ENCODE measurements at regions not wholly inside any gene's neighbourhood (a gene's known extent, or its start where the extent isn't known, plus 50 kb on each side); places are given as distances from the start of the nearest gene placed in this dataset.

DNA sequence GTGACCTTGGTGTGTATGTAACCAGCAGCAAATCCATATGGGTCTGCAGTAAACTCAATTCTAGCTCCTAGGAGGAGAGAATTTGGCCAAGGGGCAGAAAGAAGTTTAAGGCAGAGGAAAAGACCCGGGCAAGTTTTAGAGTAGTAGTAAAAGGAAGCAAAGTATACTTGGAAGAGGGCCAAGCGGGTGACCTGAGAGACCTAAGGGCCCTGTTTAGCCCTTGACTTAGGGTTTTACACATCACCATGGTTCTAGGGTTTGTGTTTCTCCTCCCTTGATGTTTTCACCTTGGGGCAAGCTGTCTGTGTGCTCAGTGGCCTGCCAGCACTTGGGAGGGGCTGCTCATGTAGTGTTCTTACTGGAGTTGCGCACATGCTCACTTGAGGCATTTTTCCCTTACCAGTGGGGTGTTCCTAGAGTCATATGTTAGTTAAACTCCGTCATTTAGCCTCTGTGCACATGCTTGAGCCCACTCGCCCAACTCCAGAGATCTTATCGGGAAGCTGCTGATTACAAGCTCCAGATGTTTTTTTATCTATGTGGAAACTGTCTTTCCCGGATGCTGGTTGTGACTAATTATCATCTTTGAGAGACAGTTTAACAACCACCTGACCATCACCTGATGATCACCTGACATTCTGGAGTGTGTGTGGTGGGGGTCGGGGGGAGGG, 137.6 kb upstream of the PRSS1 start:
- no peak overlapping the region for H3K4me3 Mint-ChIP-seq
- no peak overlapping the region for H3K27ac ChIP-seq (ENCODE audit: low read depth)
- H3K4me1 ChIP-seq (ENCODE audit: insufficient read depth): no peaks in the 10 kb centered on the region; the same call in 1 of the 2 replicates
- no peak overlapping the region for H2AFZ ChIP-seq
- no peak overlapping the region for H3K4me2 ChIP-seq
- no peaks in the 10 kb centered on the region for H3K9me2 ChIP-seq (ENCODE audit: insufficient read depth)
- no peaks in the 10 kb centered on the region for H4K20me1 ChIP-seq (replicated peaks; ENCODE audit: insufficient read depth)
- TF ChIP-seq NANOG (IDR thresholded peaks at IDR 0.05; ENCODE audit: borderline replicate concordance) (no peak), EZH2phosphoT487 (IDR thresholded peaks at IDR 0.05; ENCODE audit: unreplicated experiment) (no peak), EZH2 (IDR thresholded peaks at IDR 0.05; ENCODE audit: low read depth, unreplicated experiment) (no peak), POLR2AphosphoS5 (IDR thresholded peaks at IDR 0.05; ENCODE audit: low read depth) (no peak), STAT1 (IDR thresholded peaks at IDR 0.05; ENCODE audit: unreplicated experiment) (no peak), ZNF331 (CRISPR knock-in tag; IDR thresholded peaks at IDR 0.05; ENCODE audit: low read depth) (no peak), ZNF114 (CRISPR knock-in tag; IDR thresholded peaks at IDR 0.05) (no peak)
- TF ChIP-seq, protein P1, sequence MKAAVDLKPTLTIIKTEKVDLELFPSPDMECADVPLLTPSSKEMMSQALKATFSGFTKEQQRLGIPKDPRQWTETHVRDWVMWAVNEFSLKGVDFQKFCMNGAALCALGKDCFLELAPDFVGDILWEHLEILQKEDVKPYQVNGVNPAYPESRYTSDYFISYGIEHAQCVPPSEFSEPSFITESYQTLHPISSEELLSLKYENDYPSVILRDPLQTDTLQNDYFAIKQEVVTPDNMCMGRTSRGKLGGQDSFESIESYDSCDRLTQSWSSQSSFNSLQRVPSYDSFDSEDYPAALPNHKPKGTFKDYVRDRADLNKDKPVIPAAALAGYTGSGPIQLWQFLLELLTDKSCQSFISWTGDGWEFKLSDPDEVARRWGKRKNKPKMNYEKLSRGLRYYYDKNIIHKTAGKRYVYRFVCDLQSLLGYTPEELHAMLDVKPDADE (IDR thresholded peaks at IDR 0.05): no peak
- TF ChIP-seq, protein P2, sequence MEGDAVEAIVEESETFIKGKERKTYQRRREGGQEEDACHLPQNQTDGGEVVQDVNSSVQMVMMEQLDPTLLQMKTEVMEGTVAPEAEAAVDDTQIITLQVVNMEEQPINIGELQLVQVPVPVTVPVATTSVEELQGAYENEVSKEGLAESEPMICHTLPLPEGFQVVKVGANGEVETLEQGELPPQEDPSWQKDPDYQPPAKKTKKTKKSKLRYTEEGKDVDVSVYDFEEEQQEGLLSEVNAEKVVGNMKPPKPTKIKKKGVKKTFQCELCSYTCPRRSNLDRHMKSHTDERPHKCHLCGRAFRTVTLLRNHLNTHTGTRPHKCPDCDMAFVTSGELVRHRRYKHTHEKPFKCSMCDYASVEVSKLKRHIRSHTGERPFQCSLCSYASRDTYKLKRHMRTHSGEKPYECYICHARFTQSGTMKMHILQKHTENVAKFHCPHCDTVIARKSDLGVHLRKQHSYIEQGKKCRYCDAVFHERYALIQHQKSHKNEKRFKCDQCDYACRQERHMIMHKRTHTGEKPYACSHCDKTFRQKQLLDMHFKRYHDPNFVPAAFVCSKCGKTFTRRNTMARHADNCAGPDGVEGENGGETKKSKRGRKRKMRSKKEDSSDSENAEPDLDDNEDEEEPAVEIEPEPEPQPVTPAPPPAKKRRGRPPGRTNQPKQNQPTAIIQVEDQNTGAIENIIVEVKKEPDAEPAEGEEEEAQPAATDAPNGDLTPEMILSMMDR (conservative IDR thresholded peaks at IDR 0.05; ENCODE audit: low read depth in 2 of 2): no peak
- no peaks in the 10 kb centered on the region for H3K27me3 ChIP-seq (ENCODE audit: insufficient read depth)
- H3K36me3 Mint-ChIP-seq (ENCODE audit: low read depth): no peaks in the 10 kb centered on the region
- DNase-seq (ENCODE audit: low spot score): no peak
- H3K27ac Mint-ChIP-seq: no peak overlapping the region
- peaks cover 6% of the 10 kb centered on the region; the same call in 2 of the 3 replicates for H3K4me1 Mint-ChIP-seq
- ATAC-seq: no peak
- no peaks in the 10 kb centered on the region for H3K36me3 ChIP-seq (ENCODE audit: insufficient read depth)
- H3F3A ChIP-seq (replicated peaks; ENCODE audit: low read depth): no peaks in the 10 kb centered on the region
- H3K79me2 ChIP-seq (replicated peaks; ENCODE audit: insufficient read depth): no peaks in the 10 kb centered on the region
- no peaks in the 10 kb centered on the region for H3K27me3 Mint-ChIP-seq (ENCODE audit: insufficient read depth, low read depth, poor library complexity)
- H3K9me3 Mint-ChIP-seq: no peaks in the 10 kb centered on the region
- H3K4me3 ChIP-seq: no peak overlapping the region

GRCh38 chr7:142608630-142609428, 140.4 kb upstream of the PRSS1 start:
- H3K27ac Mint-ChIP-seq: no peak overlapping the region
- no peak overlapping the region for H3K4me3 Mint-ChIP-seq
- no peak for TF ChIP-seq ZNF331 (CRISPR knock-in tag; IDR thresholded peaks at IDR 0.05; ENCODE audit: low read depth)
- TF ChIP-seq ZNF114 (CRISPR knock-in tag; IDR thresholded peaks at IDR 0.05): no peak
- no peak for TF ChIP-seq POLR2AphosphoS5 (IDR thresholded peaks at IDR 0.05; ENCODE audit: low read depth)
- TF ChIP-seq STAT1 (IDR thresholded peaks at IDR 0.05; ENCODE audit: unreplicated experiment): no peak
- no peak for TF ChIP-seq EZH2 (IDR thresholded peaks at IDR 0.05; ENCODE audit: low read depth, unreplicated experiment)
- no peak for TF ChIP-seq NANOG (IDR thresholded peaks at IDR 0.05; ENCODE audit: borderline replicate concordance)
- TF ChIP-seq, protein P3, sequence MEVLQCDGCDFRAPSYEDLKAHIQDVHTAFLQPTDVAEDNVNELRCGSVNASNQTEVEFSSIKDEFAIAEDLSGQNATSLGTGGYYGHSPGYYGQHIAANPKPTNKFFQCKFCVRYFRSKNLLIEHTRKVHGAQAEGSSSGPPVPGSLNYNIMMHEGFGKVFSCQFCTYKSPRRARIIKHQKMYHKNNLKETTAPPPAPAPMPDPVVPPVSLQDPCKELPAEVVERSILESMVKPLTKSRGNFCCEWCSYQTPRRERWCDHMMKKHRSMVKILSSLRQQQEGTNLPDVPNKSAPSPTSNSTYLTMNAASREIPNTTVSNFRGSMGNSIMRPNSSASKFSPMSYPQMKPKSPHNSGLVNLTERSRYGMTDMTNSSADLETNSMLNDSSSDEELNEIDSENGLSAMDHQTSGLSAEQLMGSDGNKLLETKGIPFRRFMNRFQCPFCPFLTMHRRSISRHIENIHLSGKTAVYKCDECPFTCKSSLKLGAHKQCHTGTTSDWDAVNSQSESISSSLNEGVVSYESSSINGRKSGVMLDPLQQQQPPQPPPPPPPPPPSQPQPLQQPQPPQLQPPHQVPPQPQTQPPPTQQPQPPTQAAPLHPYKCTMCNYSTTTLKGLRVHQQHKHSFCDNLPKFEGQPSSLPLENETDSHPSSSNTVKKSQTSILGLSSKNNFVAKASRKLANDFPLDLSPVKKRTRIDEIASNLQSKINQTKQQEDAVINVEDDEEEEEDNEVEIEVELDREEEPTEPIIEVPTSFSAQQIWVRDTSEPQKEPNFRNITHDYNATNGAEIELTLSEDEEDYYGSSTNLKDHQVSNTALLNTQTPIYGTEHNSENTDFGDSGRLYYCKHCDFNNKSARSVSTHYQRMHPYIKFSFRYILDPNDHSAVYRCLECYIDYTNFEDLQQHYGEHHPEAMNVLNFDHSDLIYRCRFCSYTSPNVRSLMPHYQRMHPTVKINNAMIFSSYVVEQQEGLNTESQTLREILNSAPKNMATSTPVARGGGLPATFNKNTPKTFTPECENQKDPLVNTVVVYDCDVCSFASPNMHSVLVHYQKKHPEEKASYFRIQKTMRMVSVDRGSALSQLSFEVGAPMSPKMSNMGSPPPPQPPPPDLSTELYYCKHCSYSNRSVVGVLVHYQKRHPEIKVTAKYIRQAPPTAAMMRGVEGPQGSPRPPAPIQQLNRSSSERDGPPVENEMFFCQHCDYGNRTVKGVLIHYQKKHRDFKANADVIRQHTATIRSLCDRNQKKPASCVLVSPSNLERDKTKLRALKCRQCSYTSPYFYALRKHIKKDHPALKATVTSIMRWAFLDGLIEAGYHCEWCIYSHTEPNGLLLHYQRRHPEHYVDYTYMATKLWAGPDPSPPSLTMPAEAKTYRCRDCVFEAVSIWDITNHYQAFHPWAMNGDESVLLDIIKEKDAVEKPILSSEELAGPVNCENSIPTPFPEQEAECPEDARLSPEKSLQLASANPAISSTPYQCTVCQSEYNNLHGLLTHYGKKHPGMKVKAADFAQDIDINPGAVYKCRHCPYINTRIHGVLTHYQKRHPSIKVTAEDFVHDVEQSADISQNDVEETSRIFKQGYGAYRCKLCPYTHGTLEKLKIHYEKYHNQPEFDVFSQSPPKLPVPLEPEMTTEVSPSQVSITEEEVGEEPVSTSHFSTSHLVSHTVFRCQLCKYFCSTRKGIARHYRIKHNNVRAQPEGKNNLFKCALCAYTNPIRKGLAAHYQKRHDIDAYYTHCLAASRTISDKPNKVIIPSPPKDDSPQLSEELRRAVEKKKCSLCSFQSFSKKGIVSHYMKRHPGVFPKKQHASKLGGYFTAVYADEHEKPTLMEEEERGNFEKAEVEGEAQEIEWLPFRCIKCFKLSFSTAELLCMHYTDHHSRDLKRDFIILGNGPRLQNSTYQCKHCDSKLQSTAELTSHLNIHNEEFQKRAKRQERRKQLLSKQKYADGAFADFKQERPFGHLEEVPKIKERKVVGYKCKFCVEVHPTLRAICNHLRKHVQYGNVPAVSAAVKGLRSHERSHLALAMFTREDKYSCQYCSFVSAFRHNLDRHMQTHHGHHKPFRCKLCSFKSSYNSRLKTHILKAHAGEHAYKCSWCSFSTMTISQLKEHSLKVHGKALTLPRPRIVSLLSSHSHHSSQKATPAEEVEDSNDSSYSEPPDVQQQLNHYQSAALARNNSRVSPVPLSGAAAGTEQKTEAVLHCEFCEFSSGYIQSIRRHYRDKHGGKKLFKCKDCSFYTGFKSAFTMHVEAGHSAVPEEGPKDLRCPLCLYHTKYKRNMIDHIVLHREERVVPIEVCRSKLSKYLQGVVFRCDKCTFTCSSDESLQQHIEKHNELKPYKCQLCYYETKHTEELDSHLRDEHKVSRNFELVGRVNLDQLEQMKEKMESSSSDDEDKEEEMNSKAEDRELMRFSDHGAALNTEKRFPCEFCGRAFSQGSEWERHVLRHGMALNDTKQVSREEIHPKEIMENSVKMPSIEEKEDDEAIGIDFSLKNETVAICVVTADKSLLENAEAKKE (CRISPR knock-in tag; IDR thresholded peaks at IDR 0.05): no peak
- no peak for TF ChIP-seq EZH2phosphoT487 (IDR thresholded peaks at IDR 0.05; ENCODE audit: unreplicated experiment)

More at GRCh38 chr7:142608630-142609428, 140.4 kb upstream of the PRSS1 start:
- ATAC-seq (no peak), DNase-seq (ENCODE audit: low spot score) (no peak)
- no peak overlapping the region for H3K27ac ChIP-seq (ENCODE audit: low read depth)
- H3F3A ChIP-seq (replicated peaks; ENCODE audit: low read depth): no peaks in the 10 kb centered on the region
- Mint-ChIP-seq H3K9me3 (no peaks in the 10 kb centered on the region), H3K36me3 (ENCODE audit: low read depth) (no peaks in the 10 kb centered on the region), H3K27me3 (ENCODE audit: insufficient read depth, low read depth, poor library complexity) (no peaks in the 10 kb centered on the region), H3K4me1 (peaks cover 6% of the 10 kb centered on the region; the same call in 2 of the 3 replicates)
- no peaks in the 10 kb centered on the region for H3K36me3 ChIP-seq (ENCODE audit: insufficient read depth)
- H3K4me1 ChIP-seq (ENCODE audit: insufficient read depth): no peaks in the 10 kb centered on the region; the same call in 1 of the 2 replicates
- H4K20me1 ChIP-seq (replicated peaks; ENCODE audit: insufficient read depth): no peaks in the 10 kb centered on the region
- no peaks in the 10 kb centered on the region for H3K27me3 ChIP-seq (ENCODE audit: insufficient read depth)
- H3K4me2 ChIP-seq: no peak overlapping the region
- no peaks in the 10 kb centered on the region for H3K9me2 ChIP-seq (ENCODE audit: insufficient read depth)
- H3K4me3 ChIP-seq: no peak overlapping the region
- H2AFZ ChIP-seq: no peak overlapping the region
- H3K79me2 ChIP-seq (replicated peaks; ENCODE audit: insufficient read depth): no peaks in the 10 kb centered on the region

All from GM23338 (cell line).